ENCODE measurements at regions not wholly inside any gene's neighbourhood (a gene's known extent, or its start where the extent isn't known, plus 50 kb on each side); places are given as distances from the start of the nearest gene placed in this dataset.

- TF ChIP-seq RAD21 (IDR thresholded peaks at IDR 0.05; ENCODE audit: low read depth) (no peak), FOXM1 (IDR thresholded peaks at IDR 0.05; ENCODE audit: borderline replicate concordance, low read depth) (no peak)
Observed at GRCh38 chr5:124816381-124816780, 69.9 kb upstream of the ZNF608 start.

GRCh38 chr5:124819201-124819600 is 72.8 kb upstream of the ZNF608 start:
- TF ChIP-seq ZBTB7A (IDR thresholded peaks at IDR 0.05; ENCODE audit: low read depth) (no peak), RAD21 (IDR thresholded peaks at IDR 0.05; ENCODE audit: low read depth) (no peak), EP300 (IDR thresholded peaks at IDR 0.05; ENCODE audit: borderline replicate concordance) (no peak), NFIC (IDR thresholded peaks at IDR 0.05) (no peak), CEBPB (IDR thresholded peaks at IDR 0.05) (no peak), TAF1 (IDR thresholded peaks at IDR 0.05; ENCODE audit: low read depth) (no peak), EGR1 (IDR thresholded peaks at IDR 0.05) (no peak), CREB1 (IDR thresholded peaks at IDR 0.05; ENCODE audit: low read depth) (no peak), TEAD4 (IDR thresholded peaks at IDR 0.05) (no peak), TCF12 (IDR thresholded peaks at IDR 0.05; ENCODE audit: low read depth) (no peak), MAX (IDR thresholded peaks at IDR 0.05) (no peak), YY1 (IDR thresholded peaks at IDR 0.05; ENCODE audit: low read depth) (no peak), USF1 (IDR thresholded peaks at IDR 0.05) (no peak), FOXM1 (IDR thresholded peaks at IDR 0.05; ENCODE audit: borderline replicate concordance, low read depth) (no peak), REST (IDR thresholded peaks at IDR 0.05; ENCODE audit: low read depth) (no peak)

GRCh38 chr5:124822647-124823046 is 76.2 kb upstream of the ZNF608 start:
- TF ChIP-seq RAD21 (IDR thresholded peaks at IDR 0.05; ENCODE audit: low read depth), result no peak
- no peak for TF ChIP-seq FOXM1 (IDR thresholded peaks at IDR 0.05; ENCODE audit: borderline replicate concordance, low read depth)
- no peak for TF ChIP-seq NFIC (IDR thresholded peaks at IDR 0.05)
- no peak for TF ChIP-seq MAX (IDR thresholded peaks at IDR 0.05)
- TF ChIP-seq ZBTB7A (IDR thresholded peaks at IDR 0.05; ENCODE audit: low read depth), result no peak
- TF ChIP-seq EP300 (IDR thresholded peaks at IDR 0.05; ENCODE audit: borderline replicate concordance), result no peak
- no peak for TF ChIP-seq CEBPB (IDR thresholded peaks at IDR 0.05)
- no peak for TF ChIP-seq TAF1 (IDR thresholded peaks at IDR 0.05; ENCODE audit: low read depth)
- TF ChIP-seq TEAD4 (IDR thresholded peaks at IDR 0.05), result no peak
- TF ChIP-seq YY1 (IDR thresholded peaks at IDR 0.05; ENCODE audit: low read depth), result no peak
- TF ChIP-seq USF1 (IDR thresholded peaks at IDR 0.05), result no peak
- TF ChIP-seq TCF12 (IDR thresholded peaks at IDR 0.05; ENCODE audit: low read depth), result no peak
- TF ChIP-seq CREB1 (IDR thresholded peaks at IDR 0.05; ENCODE audit: low read depth), result no peak

GRCh38 chr5:124823380-124823779 is 76.9 kb upstream of the ZNF608 start:
- TF ChIP-seq MAX (IDR thresholded peaks at IDR 0.05) (no peak), CREB1 (IDR thresholded peaks at IDR 0.05; ENCODE audit: low read depth) (no peak), EP300 (IDR thresholded peaks at IDR 0.05; ENCODE audit: borderline replicate concordance) (no peak), TAF1 (IDR thresholded peaks at IDR 0.05; ENCODE audit: low read depth) (no peak), EGR1 (IDR thresholded peaks at IDR 0.05) (no peak), NFIC (IDR thresholded peaks at IDR 0.05) (no peak), ZBTB7A (IDR thresholded peaks at IDR 0.05; ENCODE audit: low read depth) (no peak), REST (IDR thresholded peaks at IDR 0.05; ENCODE audit: low read depth) (no peak), FOXM1 (IDR thresholded peaks at IDR 0.05; ENCODE audit: borderline replicate concordance, low read depth) (no peak)

- no peak for TF ChIP-seq EP300 (IDR thresholded peaks at IDR 0.05; ENCODE audit: borderline replicate concordance)
- TF ChIP-seq ZBTB7A (IDR thresholded peaks at IDR 0.05; ENCODE audit: low read depth), result no peak
- no peak for TF ChIP-seq TAF1 (IDR thresholded peaks at IDR 0.05; ENCODE audit: low read depth)
- no peak for TF ChIP-seq FOXM1 (IDR thresholded peaks at IDR 0.05; ENCODE audit: borderline replicate concordance, low read depth)
- TF ChIP-seq USF1 (IDR thresholded peaks at IDR 0.05), result no peak
- TF ChIP-seq TCF12 (IDR thresholded peaks at IDR 0.05; ENCODE audit: low read depth), result no peak
Observed at GRCh38 chr5:124824637-124825158, 78.3 kb upstream of the ZNF608 start.
